Smooth muscle cell (in vitro differentiated cells): ENCODE measurements at regions not wholly inside any gene's neighbourhood (a gene's known extent, or its start where the extent isn't known, plus 50 kb on each side); places are given as distances from the start of the nearest gene placed in this dataset.

ENCODE experiments used
- DNase-seq: peaks from one replicate; lab custom pipeline; 2025; ENCODE audit not compliant: unreplicated experiment; lab: John Stamatoyannopoulos, UW
- H2AFZ ChIP-seq: fragments of 200-600 bp; sonication (generic); 2 replicates; pipeline ENCODE4 v1.6.0; 2016; ENCODE audit warnings: antibody characterized with exemption, low read depth, mild to moderate bottlenecking
- H3F3A ChIP-seq: fragments of 200-600 bp; sonication (generic); 2 replicates; pipeline ENCODE4 v1.6.0; 2017; ENCODE audit warnings: antibody characterized with exemption, low read depth
- H3K27ac ChIP-seq: fragments of 200-600 bp; sonication (generic); 2 replicates; pipeline ENCODE4 v1.5.1; 2016; ENCODE audit warnings: low read depth, mild to moderate bottlenecking
- H3K27me3 ChIP-seq: fragments of 200-600 bp; sonication (generic); 2 replicates; pipeline ENCODE4 v1.6.1; 2016; ENCODE audit warnings: low read depth, mild to moderate bottlenecking
- H3K36me3 ChIP-seq: fragments of 200-600 bp; sonication (generic); 2 replicates; pipeline ENCODE4 v1.5.1; 2016; ENCODE audit warnings: low read depth
- H3K4me1 ChIP-seq: fragments of 200-600 bp; sonication (generic); 2 replicates; pipeline ENCODE4 v1.5.1; 2016; ENCODE audit warnings: low read depth
- H3K4me2 ChIP-seq: fragments of 200-600 bp; sonication (generic); 2 replicates; pipeline ENCODE4 v1.6.0; 2016; ENCODE audit warnings: mild to moderate bottlenecking
- H3K4me3 ChIP-seq: fragments of 200-600 bp; sonication (generic); 2 replicates; pipeline ENCODE4 v1.5.1; 2016; ENCODE audit warnings: mild to moderate bottlenecking
- H3K79me2 ChIP-seq: fragments of 200-600 bp; sonication (generic); 2 replicates; pipeline ENCODE4 v1.6.0; 2016; ENCODE audit warnings: low read depth, mild to moderate bottlenecking
- H3K9ac ChIP-seq: fragments of 200-600 bp; sonication (generic); 2 replicates; pipeline ENCODE4 v1.6.0; 2016; ENCODE audit warnings: low read depth
- H3K9me3 ChIP-seq: fragments of 200-600 bp; sonication (generic); replicated peaks from 2 replicates; pipeline ENCODE4 v1.5.1; 2016; ENCODE audit warnings: low read depth
- H4K20me1 ChIP-seq: fragments of 200-600 bp; sonication (generic); 2 replicates; pipeline ENCODE4 v1.6.0; 2016; ENCODE audit warnings: low read depth
- WGBS: methylation state at CpG from one replicate; pipeline ENCODE4 v1.1.7; 2016; ENCODE audit warnings: low lambda C conversion rate; 5-methylcytosine and 5-hydroxymethylcytosine counted together
- TF ChIP-seq, protein P1 (sequence below): fragments of 200-600 bp; sonication (generic); IDR thresholded peaks from 2 replicates; pipeline ENCODE4 v1.5.1; 2017; ENCODE audit warnings: borderline replicate concordance, mild to moderate bottlenecking, antibody characterized with exemption; ENCODE audit not compliant: insufficient read depth, poor library complexity, severe bottlenecking

DNA sequence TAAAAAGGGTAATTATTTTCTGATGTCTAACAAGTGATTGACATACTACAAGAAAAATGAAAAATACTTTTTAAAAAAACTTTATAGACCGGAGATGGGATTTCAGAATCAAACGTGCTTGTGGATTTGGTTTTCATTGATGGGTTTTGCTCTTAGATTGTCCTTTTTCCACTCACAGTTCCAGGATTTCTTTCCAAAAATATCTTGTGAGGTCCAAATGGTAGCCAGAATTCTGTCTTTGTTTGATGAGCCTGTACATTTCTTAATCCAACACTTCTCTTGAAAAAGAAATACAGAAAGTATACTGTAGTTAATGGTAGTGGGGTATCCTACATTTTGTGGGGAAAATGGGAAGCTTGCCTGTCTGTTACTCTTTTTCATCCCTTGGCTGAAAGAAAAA lies 329.3 kb downstream of the KCNJ2 start:
- Histone ChIP-seq H3K27me3 (peaks cover 20% of the 10 kb centered on the region), H3K9ac (no peak overlapping the region), H2AFZ (no peak overlapping the region), H3K27ac (no peak overlapping the region), H3K4me2 (no peak overlapping the region), H3K4me3 (no peak overlapping the region), H3K36me3 (no peaks in the 10 kb centered on the region), H3K4me1 (peaks cover 44% of the 10 kb centered on the region), H3K9me3 (no peaks in the 10 kb centered on the region), H4K20me1 (no peaks in the 10 kb centered on the region), H3K79me2 (no peaks in the 10 kb centered on the region), H3F3A (no peaks in the 10 kb centered on the region)
- DNase-seq, result no peak
- TF ChIP-seq, protein P1, sequence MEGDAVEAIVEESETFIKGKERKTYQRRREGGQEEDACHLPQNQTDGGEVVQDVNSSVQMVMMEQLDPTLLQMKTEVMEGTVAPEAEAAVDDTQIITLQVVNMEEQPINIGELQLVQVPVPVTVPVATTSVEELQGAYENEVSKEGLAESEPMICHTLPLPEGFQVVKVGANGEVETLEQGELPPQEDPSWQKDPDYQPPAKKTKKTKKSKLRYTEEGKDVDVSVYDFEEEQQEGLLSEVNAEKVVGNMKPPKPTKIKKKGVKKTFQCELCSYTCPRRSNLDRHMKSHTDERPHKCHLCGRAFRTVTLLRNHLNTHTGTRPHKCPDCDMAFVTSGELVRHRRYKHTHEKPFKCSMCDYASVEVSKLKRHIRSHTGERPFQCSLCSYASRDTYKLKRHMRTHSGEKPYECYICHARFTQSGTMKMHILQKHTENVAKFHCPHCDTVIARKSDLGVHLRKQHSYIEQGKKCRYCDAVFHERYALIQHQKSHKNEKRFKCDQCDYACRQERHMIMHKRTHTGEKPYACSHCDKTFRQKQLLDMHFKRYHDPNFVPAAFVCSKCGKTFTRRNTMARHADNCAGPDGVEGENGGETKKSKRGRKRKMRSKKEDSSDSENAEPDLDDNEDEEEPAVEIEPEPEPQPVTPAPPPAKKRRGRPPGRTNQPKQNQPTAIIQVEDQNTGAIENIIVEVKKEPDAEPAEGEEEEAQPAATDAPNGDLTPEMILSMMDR, result no peak
- 97% methylated on average over 2 of the region's 2 CpGs for WGBS

DNA sequence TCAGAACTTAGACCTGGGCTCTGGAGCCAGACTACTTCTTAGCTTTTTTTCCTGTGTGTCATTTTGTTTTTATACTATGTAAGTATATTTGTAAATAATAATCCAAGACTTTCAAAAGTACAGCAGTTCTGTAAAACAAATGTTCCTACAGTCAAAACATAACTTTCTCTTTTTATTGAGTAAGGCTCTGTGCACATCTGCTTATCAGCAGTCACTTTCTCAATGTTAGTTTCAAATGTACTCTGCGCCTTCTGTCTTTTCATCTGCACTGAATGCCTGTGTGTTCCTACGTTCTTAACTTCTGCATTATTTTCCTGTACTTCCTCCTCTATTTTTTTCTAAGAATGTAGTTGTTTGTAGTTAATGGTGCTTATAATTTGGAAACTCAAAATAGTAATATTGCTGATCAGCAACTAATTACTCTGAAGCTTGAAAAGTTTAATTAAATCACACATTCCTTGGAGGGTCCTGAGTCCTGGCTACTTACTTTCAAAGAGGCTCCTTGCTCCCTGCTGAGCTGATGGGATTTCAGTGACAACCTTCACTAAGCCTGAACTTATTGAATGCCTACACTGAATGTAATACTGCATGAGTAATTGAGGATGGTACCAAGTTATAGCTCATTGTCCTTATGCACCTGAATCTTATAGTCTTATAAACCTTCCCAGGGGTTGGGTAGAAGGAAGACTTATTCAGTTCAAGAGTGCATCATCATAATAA lies 329.9 kb downstream of the KCNJ2 start:
- TF ChIP-seq, protein P1, result no peak
- H3F3A ChIP-seq, result no peaks in the 10 kb centered on the region
- no peaks in the 10 kb centered on the region for H3K36me3 ChIP-seq
- no peak overlapping the region for H3K27ac ChIP-seq
- H3K27me3 ChIP-seq, result peaks cover 20% of the 10 kb centered on the region
- peaks cover 44% of the 10 kb centered on the region for H3K4me1 ChIP-seq
- H3K9me3 ChIP-seq, result no peaks in the 10 kb centered on the region
- 71% methylated on average over 2 of the region's 2 CpGs for WGBS
- H3K9ac ChIP-seq, result no peak overlapping the region
- no peak overlapping the region for H2AFZ ChIP-seq
- H4K20me1 ChIP-seq, result no peaks in the 10 kb centered on the region
- H3K4me3 ChIP-seq, result no peak overlapping the region
- DNase-seq, result no peak
- H3K79me2 ChIP-seq, result no peaks in the 10 kb centered on the region
- no peak overlapping the region for H3K4me2 ChIP-seq

DNA sequence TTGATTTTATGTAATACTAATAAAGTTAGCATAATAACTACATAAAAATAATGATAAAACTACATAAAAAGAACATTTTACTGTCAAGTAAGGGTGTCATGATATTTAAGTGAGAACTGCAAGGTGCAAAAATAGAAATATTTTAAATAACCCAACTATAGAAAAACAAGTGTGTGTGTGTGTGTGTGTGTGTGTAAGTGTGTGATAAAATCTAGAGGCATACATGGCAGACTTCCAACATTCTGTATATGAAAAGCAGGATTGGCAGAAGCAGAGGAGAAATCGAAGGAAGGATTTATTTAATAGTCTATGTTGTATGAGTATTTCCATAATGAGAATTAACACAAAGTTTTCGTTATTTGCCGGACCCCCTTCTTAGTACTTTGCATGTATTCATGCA lies 334.1 kb downstream of the KCNJ2 start:
- Histone ChIP-seq H3K9me3 (no peaks in the 10 kb centered on the region), H4K20me1 (no peaks in the 10 kb centered on the region), H3K4me2 (no peak overlapping the region), H3K9ac (no peak overlapping the region), H3K79me2 (no peaks in the 10 kb centered on the region), H2AFZ (no peak overlapping the region), H3K4me1 (peaks cover 31% of the 10 kb centered on the region), H3K36me3 (no peaks in the 10 kb centered on the region), H3K4me3 (no peak overlapping the region), H3K27me3 (peaks cover 20% of the 10 kb centered on the region), H3K27ac (no peak overlapping the region), H3F3A (no peaks in the 10 kb centered on the region)
- TF ChIP-seq, protein P1, result no peak
- WGBS, result 81% methylated on average over 3 of the region's 3 CpGs
- no peak for DNase-seq

DNA sequence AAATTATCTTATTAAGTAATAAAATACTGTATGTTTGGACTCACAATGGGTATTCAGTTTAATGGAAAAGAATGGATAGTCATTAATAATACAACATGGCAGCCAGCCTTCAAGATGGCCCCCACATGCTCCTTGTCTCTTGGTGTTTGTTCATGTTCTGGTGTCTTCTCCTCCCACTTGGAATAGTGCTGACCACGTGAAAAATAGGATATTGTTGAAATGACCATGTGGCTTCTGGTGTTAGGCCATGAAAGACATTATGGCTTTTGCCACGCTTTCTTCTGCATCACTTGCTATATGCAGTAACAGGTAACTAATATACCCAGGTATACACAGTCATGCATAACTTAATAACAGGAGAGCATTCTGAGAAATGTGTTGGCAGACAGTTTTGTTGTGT lies 341.0 kb downstream of the KCNJ2 start:
- 87% methylated on average over 2 of the region's 2 CpGs for WGBS
- TF ChIP-seq, protein P1, result no peak

More for the DNA sequence above, 341.0 kb downstream of the KCNJ2 start:
- no peaks in the 10 kb centered on the region for H3K27me3 ChIP-seq
- H3K36me3 ChIP-seq, result no peaks in the 10 kb centered on the region
- H3K9me3 ChIP-seq, result no peaks in the 10 kb centered on the region
- no peak overlapping the region for H3K27ac ChIP-seq
- DNase-seq, result no peak
- H3K4me3 ChIP-seq, result no peak overlapping the region
- H3K4me1 ChIP-seq, result no peaks in the 10 kb centered on the region
- no peaks in the 10 kb centered on the region for H3F3A ChIP-seq
- no peaks in the 10 kb centered on the region for H3K79me2 ChIP-seq
- H4K20me1 ChIP-seq, result no peaks in the 10 kb centered on the region
- H2AFZ ChIP-seq, result no peak overlapping the region
- no peak overlapping the region for H3K9ac ChIP-seq
- H3K4me2 ChIP-seq, result no peak overlapping the region
